SK-N-SH (cell line): ENCODE measurements at regions not wholly inside any gene's neighbourhood (a gene's known extent, or its start where the extent isn't known, plus 50 kb on each side); places are given as distances from the start of the nearest gene placed in this dataset.

Experiments
- CTCF ChIA-PET: fragments of 300-600, 350-600 bp; formaldehyde crosslinking; extraction: SDS; loops from one replicate; lab custom pipeline; 2021; lab: Yijun Ruan, JAX
- POLR2A ChIA-PET: fragments of 350-600 bp; sonication (Branson Sonifier 250); formaldehyde crosslinking; extraction: SDS; loops from one replicate; lab custom pipeline; 2020; ENCODE audit warnings: antibody characterized with exemption, inconsistent platforms; lab: Yijun Ruan, JAX
- DNase-seq: peaks from one replicate; pipeline ENCODE4 v3.0.0; 2012
- H2AFZ ChIP-seq: fragments of 200-600 bp; sonication (generic); 2 replicates; pipeline ENCODE4 v1.8.1; 2016; ENCODE audit warnings: antibody characterized with exemption, mild to moderate bottlenecking, low read depth
- H3F3A ChIP-seq: fragments of 200-600 bp; sonication (generic); replicated peaks from 2 replicates; pipeline ENCODE3; 2016; ENCODE audit warnings: antibody characterized with exemption, mild to moderate bottlenecking; ENCODE audit not compliant: insufficient read depth
- H3K27ac ChIP-seq, 2 experiments: fragments of 200-500 bp in 1 of 2; fragments of 200-600 bp in 1 of 2; sonication (Bioruptor generic) in 1 of 2; sonication (generic), shearing (Covaris generic) in 1 of 2; 2 replicates each; pipeline versions ENCODE4 v1.5.1 to v1.6.1; 2014 to 2016; ENCODE audit warnings: low read depth in 2 of 2, inconsistent platforms in 1 of 2, low read length in 1 of 2, mild to moderate bottlenecking in 1 of 2, mixed read lengths in 1 of 2
- H3K27me3 ChIP-seq: fragments of 200-600 bp; sonication (generic), shearing (Covaris generic); 2 replicates; pipeline ENCODE4 v1.6.1; 2016; ENCODE audit warnings: mixed run types; ENCODE audit not compliant: insufficient read depth
- H3K36me3 ChIP-seq, 2 experiments: fragments of 200-500 bp in 1 of 2; fragments of 200-600 bp in 1 of 2; sonication (Bioruptor generic) in 1 of 2; sonication (generic) in 1 of 2; replicated peaks in 1 of 2; 2 replicates each; pipeline versions ENCODE3 to v1.5.1; 2014 to 2016; ENCODE audit warnings: low read length in 1 of 2, mild to moderate bottlenecking in 1 of 2; ENCODE audit not compliant: insufficient read depth in 2 of 2, control insufficient read depth in 1 of 2
- H3K4me1 ChIP-seq, 2 experiments: fragments of 200-500 bp in 1 of 2; fragments of 200-600 bp in 1 of 2; sonication (Bioruptor generic) in 1 of 2; sonication (generic), shearing (Covaris generic) in 1 of 2; 2 replicates each; pipeline versions ENCODE4 v1.5.1 to v1.6.1; 2014 to 2016; ENCODE audit warnings: low read depth in 1 of 2, low read length in 1 of 2, mixed run types in 1 of 2; ENCODE audit not compliant: insufficient read depth in 2 of 2, control insufficient read depth in 1 of 2
- H3K4me2 ChIP-seq: fragments of 200-600 bp; sonication (generic), shearing (Covaris generic); 2 replicates; pipeline ENCODE4 v1.6.1; 2017; ENCODE audit warnings: mixed run types
- H3K4me3 ChIP-seq, 2 experiments: fragments of 200-500 bp in 1 of 2; fragments of 200-600 bp in 1 of 2; sonication (Bioruptor generic) in 1 of 2; sonication (generic), shearing (Covaris generic) in 1 of 2; 2 replicates each; pipeline versions ENCODE4 v1.5.1 to v1.8.1; 2014 to 2016; ENCODE audit warnings: low read depth in 2 of 2, inconsistent platforms in 1 of 2, low read length in 1 of 2, mild to moderate bottlenecking in 1 of 2, mixed read lengths in 1 of 2, moderate library complexity in 1 of 2
- H3K79me2 ChIP-seq: fragments of 200-600 bp; sonication (generic); 2 replicates; pipeline ENCODE4 v1.8.1; 2017; ENCODE audit warnings: mild to moderate bottlenecking; ENCODE audit not compliant: insufficient read depth
- H3K9ac ChIP-seq: fragments of 200-600 bp; sonication (generic); 2 replicates; pipeline ENCODE4 v1.6.1; 2017; ENCODE audit warnings: mixed run types
- H3K9me2 ChIP-seq: fragments of 200-600 bp; sonication (generic); 2 replicates; pipeline ENCODE4 v1.6.1; 2017; ENCODE audit warnings: mixed run types
- H3K9me3 ChIP-seq: fragments of 200-600 bp; sonication (generic); 2 replicates; pipeline ENCODE4 v1.6.1; 2017; ENCODE audit warnings: mixed run types, mild to moderate bottlenecking, moderate library complexity
- H4K20me1 ChIP-seq: fragments of 200-600 bp; sonication (generic); 2 replicates; pipeline ENCODE4 v1.6.1; 2017; ENCODE audit warnings: mild to moderate bottlenecking, mixed run types; ENCODE audit not compliant: insufficient read depth
- CHD2 ChIP-seq: fragments of 150-350 bp; IDR thresholded peaks from 2 replicates; pipeline ENCODE4 v1.6.1; 2018; ENCODE audit warnings: low read length; ENCODE audit not compliant: partially characterized antibody
- EZH2phosphoT487 ChIP-seq: fragments of 200-600 bp; sonication (generic); IDR thresholded peaks from 2 replicates; pipeline ENCODE4 v1.6.1; 2017; ENCODE audit warnings: low read depth, mixed run types, mild to moderate bottlenecking, antibody characterized with exemption, moderate library complexity, borderline replicate concordance
- FOSL2 ChIP-seq: IDR thresholded peaks from 2 replicates; pipeline ENCODE4 v1.4.0; 2012; ENCODE audit warnings: low read depth, mild to moderate bottlenecking, moderate library complexity, borderline replicate concordance
- FOXM1 ChIP-seq: IDR thresholded peaks from 2 replicates; pipeline ENCODE4 v1.4.0; 2012; ENCODE audit warnings: low read depth, mild to moderate bottlenecking
- MAX ChIP-seq: IDR thresholded peaks from 2 replicates; pipeline ENCODE4 v1.4.0; 2012; ENCODE audit warnings: low read depth
- NRF1 ChIP-seq: IDR thresholded peaks from 2 replicates; pipeline ENCODE4 v1.6.1; 2012; ENCODE audit warnings: low read depth, mild to moderate bottlenecking, low read length
- PBX3 ChIP-seq: IDR thresholded peaks from 2 replicates; pipeline ENCODE4; 2012
- POLR2AphosphoS5 ChIP-seq: IDR thresholded peaks from 2 replicates; pipeline ENCODE4 v1.6.1; 2012; ENCODE audit warnings: low read depth, low read length
- RCOR1 ChIP-seq: fragments of 150-350 bp; IDR thresholded peaks from 2 replicates; pipeline ENCODE4 v1.6.1; 2017; ENCODE audit warnings: antibody characterized with exemption, low read length
- RFX5 ChIP-seq: IDR thresholded peaks from 2 replicates; pipeline ENCODE4 v1.6.1; 2012; ENCODE audit warnings: mild to moderate bottlenecking, improper control_type of control experiment, low read length
- RXRA ChIP-seq: IDR thresholded peaks from 2 replicates; pipeline ENCODE4 v1.4.0; 2012; ENCODE audit warnings: low read depth, mild to moderate bottlenecking, borderline replicate concordance
- SIN3A ChIP-seq: IDR thresholded peaks from 2 replicates; pipeline ENCODE4 v1.6.1; 2012; ENCODE audit warnings: low read depth, mild to moderate bottlenecking, low read length, moderate library complexity, borderline replicate concordance
- SMC3 ChIP-seq: IDR thresholded peaks from 2 replicates; pipeline ENCODE4 v1.6.1; 2012; ENCODE audit warnings: low read depth, low read length, improper control_type of control experiment
- WGBS: methylation state at CpG from one replicate; pipeline ENCODE4 v1.1.6; 2017; ENCODE audit warnings: low lambda C conversion rate; 5-methylcytosine and 5-hydroxymethylcytosine counted together
- TF ChIP-seq, protein P1 (sequence below): fragments of 150-350 bp; IDR thresholded peaks from 2 replicates; pipeline ENCODE4 v1.6.1; 2016; ENCODE audit warnings: mild to moderate bottlenecking, low read depth, low read length
- TF ChIP-seq, protein P2 (sequence below): fragments of 150-350 bp; IDR thresholded peaks from 2 replicates; pipeline ENCODE4 v1.6.1; 2017; ENCODE audit warnings: antibody characterized with exemption, low read length, low read depth, borderline replicate concordance

GRCh38 chr11:23284631-23285030, 424.4 kb upstream of the CCDC179 start:
- H3K36me3 ChIP-seq = no peaks in the 10 kb centered on the region
- POLR2A ChIA-PET = no interaction called here

GRCh38 chr11:23288003-23288783, 427.9 kb upstream of the CCDC179 start:
- no peak overlapping the region for H3K4me2 ChIP-seq
- no peaks in the 10 kb centered on the region for H3K79me2 ChIP-seq
- TF ChIP-seq FOXM1 (no peak), FOSL2 (0 out of 2 replicates have a peak, but pooled peaks have one; percentile 1), EZH2phosphoT487 (no peak), CHD2 (no peak)
- H3K36me3 ChIP-seq = no peaks in the 10 kb centered on the region
- no peaks in the 10 kb centered on the region for H4K20me1 ChIP-seq
- ChIA-PET CTCF (no interaction called here), POLR2A (no interaction called here)
- H3F3A ChIP-seq = peaks cover 7% of the 10 kb centered on the region
- H3K9ac ChIP-seq = no peak overlapping the region
- no peak for DNase-seq
- H3K4me1 ChIP-seq = peaks cover 0 to 6% of the 10 kb centered on the region in 2 experiments; a peak in 1 of 4 replicates
- H3K4me3 ChIP-seq = no peak overlapping the region
- H3K9me2 ChIP-seq = no peaks in the 10 kb centered on the region
- H3K27me3 ChIP-seq = no peaks in the 10 kb centered on the region
- no peaks in the 10 kb centered on the region for H3K9me3 ChIP-seq
- H2AFZ ChIP-seq = peak overlapping the region; percentile 47; the same call in 1 of the 2 replicates
- H3K27ac ChIP-seq = peak overlapping the region in 1 of 2 experiments; percentile 42; a peak in 1 of 4 replicates
- 23% methylated on average over 1 of the region's 1 CpG for WGBS

More at GRCh38 chr11:23284631-23285030, 424.4 kb upstream of the CCDC179 start:
- H3K4me2 ChIP-seq = no peak overlapping the region
- CTCF ChIA-PET = interaction anchor here (1.0 kb wide), 1 partner anchor 11 kb away, joined by 3 read pairs; no protein-coding TSS in a partner anchor
- TF ChIP-seq MAX (no peak), EZH2phosphoT487 (no peak), RCOR1 (no peak), NRF1 (no peak), SMC3 (no peak), SIN3A (no peak), RFX5 (no peak), CHD2 (no peak), PBX3 (no peak), POLR2AphosphoS5 (no peak), RXRA (no peak)
- TF ChIP-seq, protein P1, sequence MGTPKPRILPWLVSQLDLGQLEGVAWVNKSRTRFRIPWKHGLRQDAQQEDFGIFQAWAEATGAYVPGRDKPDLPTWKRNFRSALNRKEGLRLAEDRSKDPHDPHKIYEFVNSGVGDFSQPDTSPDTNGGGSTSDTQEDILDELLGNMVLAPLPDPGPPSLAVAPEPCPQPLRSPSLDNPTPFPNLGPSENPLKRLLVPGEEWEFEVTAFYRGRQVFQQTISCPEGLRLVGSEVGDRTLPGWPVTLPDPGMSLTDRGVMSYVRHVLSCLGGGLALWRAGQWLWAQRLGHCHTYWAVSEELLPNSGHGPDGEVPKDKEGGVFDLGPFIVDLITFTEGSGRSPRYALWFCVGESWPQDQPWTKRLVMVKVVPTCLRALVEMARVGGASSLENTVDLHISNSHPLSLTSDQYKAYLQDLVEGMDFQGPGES = no peak
- TF ChIP-seq, protein P2, sequence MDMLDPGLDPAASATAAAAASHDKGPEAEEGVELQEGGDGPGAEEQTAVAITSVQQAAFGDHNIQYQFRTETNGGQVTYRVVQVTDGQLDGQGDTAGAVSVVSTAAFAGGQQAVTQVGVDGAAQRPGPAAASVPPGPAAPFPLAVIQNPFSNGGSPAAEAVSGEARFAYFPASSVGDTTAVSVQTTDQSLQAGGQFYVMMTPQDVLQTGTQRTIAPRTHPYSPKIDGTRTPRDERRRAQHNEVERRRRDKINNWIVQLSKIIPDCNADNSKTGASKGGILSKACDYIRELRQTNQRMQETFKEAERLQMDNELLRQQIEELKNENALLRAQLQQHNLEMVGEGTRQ = no peak
- H4K20me1 ChIP-seq = no peaks in the 10 kb centered on the region
- H2AFZ ChIP-seq = no peak overlapping the region
- no peak overlapping the region for H3K27ac ChIP-seq
- no peaks in the 10 kb centered on the region for H3K9me3 ChIP-seq
- no peak overlapping the region for H3K4me3 ChIP-seq
- H3K9me2 ChIP-seq = no peaks in the 10 kb centered on the region
- H3K27me3 ChIP-seq = no peaks in the 10 kb centered on the region
- H3K4me1 ChIP-seq = peaks cover 0 to 6% of the 10 kb centered on the region in 2 experiments; a peak in 1 of 4 replicates
- peaks cover 7% of the 10 kb centered on the region for H3F3A ChIP-seq
- H3K79me2 ChIP-seq = no peaks in the 10 kb centered on the region
- no peak overlapping the region for H3K9ac ChIP-seq
- DNase-seq = no peak
